ENCODE measurements at regions not wholly inside any gene's neighbourhood (a gene's known extent, or its start where the extent isn't known, plus 50 kb on each side); places are given as distances from the start of the nearest gene placed in this dataset.
"Not testable (repeated sequence)": the region's sequence is repeated elsewhere in the genome, so short reads cannot be mapped to it uniquely, and the experiment has no call there.

DNA sequence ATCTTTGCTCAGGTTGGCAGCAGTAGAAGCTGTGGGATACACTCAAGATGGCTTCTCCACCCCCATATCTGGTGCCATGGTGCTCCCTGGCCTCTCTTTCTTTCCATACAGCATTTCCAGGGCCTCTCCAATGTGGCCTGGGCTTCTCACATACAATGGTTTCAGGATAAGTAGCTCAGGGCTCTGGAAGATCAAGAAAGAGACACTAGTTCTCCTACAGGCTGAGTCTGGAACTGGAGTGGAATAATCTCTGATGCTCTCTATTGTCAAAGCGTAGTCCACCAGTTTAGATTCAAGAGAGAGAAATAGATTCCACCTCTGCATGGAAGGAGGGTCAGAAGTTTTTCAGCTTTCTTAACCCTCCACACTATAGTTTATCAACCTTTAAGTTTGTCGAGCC, 138.2 kb upstream of the AADAT start:
- in situ Hi-C loops (cut with MboI; ENCODE audit: low pct_unique_long_range_greater_than_20kb, low sequenced_read_pairs, unreplicated experiment): no loop called here
- DNase-seq (ENCODE audit: low spot score): no peak
- TF ChIP-seq, protein P1, sequence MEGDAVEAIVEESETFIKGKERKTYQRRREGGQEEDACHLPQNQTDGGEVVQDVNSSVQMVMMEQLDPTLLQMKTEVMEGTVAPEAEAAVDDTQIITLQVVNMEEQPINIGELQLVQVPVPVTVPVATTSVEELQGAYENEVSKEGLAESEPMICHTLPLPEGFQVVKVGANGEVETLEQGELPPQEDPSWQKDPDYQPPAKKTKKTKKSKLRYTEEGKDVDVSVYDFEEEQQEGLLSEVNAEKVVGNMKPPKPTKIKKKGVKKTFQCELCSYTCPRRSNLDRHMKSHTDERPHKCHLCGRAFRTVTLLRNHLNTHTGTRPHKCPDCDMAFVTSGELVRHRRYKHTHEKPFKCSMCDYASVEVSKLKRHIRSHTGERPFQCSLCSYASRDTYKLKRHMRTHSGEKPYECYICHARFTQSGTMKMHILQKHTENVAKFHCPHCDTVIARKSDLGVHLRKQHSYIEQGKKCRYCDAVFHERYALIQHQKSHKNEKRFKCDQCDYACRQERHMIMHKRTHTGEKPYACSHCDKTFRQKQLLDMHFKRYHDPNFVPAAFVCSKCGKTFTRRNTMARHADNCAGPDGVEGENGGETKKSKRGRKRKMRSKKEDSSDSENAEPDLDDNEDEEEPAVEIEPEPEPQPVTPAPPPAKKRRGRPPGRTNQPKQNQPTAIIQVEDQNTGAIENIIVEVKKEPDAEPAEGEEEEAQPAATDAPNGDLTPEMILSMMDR (IDR thresholded peaks at IDR 0.05; ENCODE audit: extremely low read depth, insufficient read depth, missing control alignments): no peak

DNA sequence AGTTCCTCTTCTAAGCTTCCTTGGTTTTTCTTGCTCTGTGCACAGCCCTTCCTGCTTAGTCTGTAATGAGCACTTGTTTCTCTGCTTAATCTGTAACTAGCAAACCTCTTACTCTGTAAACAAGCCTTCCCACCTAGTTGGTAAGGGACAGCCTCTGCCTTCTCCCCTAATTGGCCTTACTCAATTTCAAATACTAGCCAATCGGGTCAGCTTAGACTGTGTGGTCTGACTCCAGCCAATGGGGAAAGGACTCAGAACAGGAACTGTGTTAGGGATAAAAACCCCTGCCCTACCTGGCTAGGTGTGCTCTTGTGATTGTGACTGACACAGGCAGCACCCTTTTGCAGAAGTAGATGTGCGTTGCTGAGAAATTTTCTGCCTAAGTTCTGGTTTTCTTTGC, 136.5 kb upstream of the AADAT start:
- no peak for DNase-seq (ENCODE audit: low spot score)
- TF ChIP-seq, protein P1 (IDR thresholded peaks at IDR 0.05; ENCODE audit: extremely low read depth, insufficient read depth, missing control alignments): no peak
- in situ Hi-C loops (cut with MboI; ENCODE audit: low pct_unique_long_range_greater_than_20kb, low sequenced_read_pairs, unreplicated experiment): no loop called here

DNA sequence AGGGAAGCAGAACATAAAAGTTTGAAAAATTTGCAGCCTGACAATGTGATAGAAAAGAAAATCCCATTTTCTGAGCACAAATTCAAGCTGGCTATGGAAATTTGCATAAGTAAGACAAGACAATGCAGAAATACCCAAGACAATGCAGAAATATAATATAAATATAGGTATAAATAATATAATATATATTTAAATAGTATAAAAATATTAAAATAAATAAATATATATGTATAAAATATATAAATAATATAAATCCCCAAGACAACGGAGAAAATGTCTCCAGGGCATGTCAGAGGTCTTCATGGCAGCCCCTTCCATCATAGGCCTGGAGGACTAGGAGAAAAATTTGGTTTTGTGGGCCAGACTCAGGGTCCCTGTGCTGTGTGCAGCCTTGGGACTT, 125.0 kb upstream of the AADAT start:
- DNase-seq (ENCODE audit: low spot score): no peak
- in situ Hi-C loops (cut with MboI; ENCODE audit: low pct_unique_long_range_greater_than_20kb, low sequenced_read_pairs, unreplicated experiment): no loop called here
- TF ChIP-seq, protein P1 (IDR thresholded peaks at IDR 0.05; ENCODE audit: extremely low read depth, insufficient read depth, missing control alignments): no peak

DNA sequence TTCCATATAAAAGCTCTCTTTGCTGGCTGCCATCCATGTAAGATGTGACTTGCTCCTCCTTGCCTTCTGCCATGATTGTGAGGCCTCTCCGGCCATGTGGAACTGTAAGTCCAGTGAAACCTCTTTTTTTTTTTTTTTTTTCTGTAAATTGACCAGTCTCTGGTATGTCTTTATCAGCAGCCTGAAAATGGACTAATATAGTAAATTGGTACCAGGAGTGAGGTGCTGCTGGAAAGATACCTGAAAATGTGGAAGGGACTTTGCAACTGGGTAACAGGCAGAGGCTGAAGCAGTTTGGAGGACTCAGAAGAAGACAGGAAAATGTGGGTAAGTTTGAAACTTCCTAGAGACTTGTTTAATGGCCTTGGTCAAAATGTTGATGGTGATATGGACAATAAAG, 124.3 kb upstream of the AADAT start:
- DNase-seq (ENCODE audit: low spot score): no peak
- in situ Hi-C loops (cut with MboI; ENCODE audit: low pct_unique_long_range_greater_than_20kb, low sequenced_read_pairs, unreplicated experiment): no loop called here
- TF ChIP-seq, protein P1 (IDR thresholded peaks at IDR 0.05; ENCODE audit: extremely low read depth, insufficient read depth, missing control alignments): no peak

DNA sequence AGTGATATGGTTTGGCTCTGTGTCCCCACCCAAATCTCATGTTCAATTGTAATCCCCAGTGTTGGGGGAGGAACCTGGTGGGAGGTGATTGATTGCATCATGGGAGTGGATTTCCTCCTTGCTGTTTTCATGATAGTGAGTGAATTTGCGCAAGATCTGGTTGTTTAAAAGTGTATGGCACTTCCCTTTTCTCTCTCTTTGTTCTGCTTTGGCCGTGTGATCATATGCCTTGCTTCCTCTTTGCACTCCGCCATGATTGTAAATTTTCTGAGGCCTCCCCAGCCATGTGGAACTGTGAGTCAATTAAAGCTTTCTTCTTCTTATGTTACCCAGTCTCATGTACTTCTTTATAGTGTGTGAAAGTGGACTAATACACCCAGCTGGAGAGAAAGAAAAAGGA, 113.0 kb upstream of the AADAT start:
- in situ Hi-C loops (cut with MboI; ENCODE audit: low pct_unique_long_range_greater_than_20kb, low sequenced_read_pairs, unreplicated experiment): no loop called here
- DNase-seq (ENCODE audit: low spot score): no peak
- TF ChIP-seq, protein P1 (IDR thresholded peaks at IDR 0.05; ENCODE audit: extremely low read depth, insufficient read depth, missing control alignments): no peak

DNA sequence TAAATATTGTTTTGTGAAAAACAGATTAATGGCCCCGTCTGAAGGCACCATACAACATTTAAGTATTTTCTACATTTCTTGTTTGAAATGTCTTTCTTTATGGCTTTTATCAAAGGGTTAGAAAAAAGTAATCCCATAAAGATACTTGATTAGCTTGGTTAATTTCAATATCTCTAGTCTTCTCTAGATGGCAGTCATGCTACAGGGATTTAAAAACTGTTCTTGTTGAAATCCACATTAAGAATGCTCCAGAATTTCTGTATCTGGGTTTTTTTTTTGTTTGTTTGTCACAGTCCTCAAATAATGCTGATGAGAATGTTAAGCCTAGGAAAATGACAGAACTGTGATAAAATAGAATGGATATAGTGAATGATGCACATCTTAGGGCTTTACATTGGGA, 109.0 kb upstream of the AADAT start:
- in situ Hi-C loops (cut with MboI; ENCODE audit: low pct_unique_long_range_greater_than_20kb, low sequenced_read_pairs, unreplicated experiment): no loop called here
- TF ChIP-seq, protein P1 (IDR thresholded peaks at IDR 0.05; ENCODE audit: extremely low read depth, insufficient read depth, missing control alignments): no peak
- DNase-seq (ENCODE audit: low spot score): no peak

DNA sequence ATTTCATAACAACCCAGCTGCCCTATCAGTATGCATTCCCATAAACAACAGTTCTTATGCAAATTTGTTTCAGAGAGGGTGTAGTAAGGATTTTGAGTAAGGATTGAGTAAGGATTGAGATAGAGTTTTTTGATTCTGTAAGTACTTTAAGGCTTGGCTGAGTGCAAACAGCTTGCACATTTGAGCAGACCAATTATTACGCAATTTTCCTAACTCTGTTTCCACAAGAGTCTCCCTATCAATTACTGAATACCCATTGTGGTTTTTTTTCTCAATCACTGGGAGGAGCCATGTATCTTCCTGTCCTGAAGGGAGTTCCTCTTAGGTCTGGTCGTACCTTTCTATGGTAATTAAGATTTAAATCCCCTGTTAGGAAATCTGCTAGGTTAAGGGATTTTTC, 105.0 kb upstream of the AADAT start:
- DNase-seq (ENCODE audit: low spot score); in situ Hi-C loops (cut with MboI; ENCODE audit: low pct_unique_long_range_greater_than_20kb, low sequenced_read_pairs, unreplicated experiment): not testable (repeated sequence)

Data from GM13977 (cell line).